ENCODE measurements at regions not wholly inside any gene's neighbourhood (a gene's known extent, or its start where the extent isn't known, plus 50 kb on each side); places are given as distances from the start of the nearest gene placed in this dataset.
"Not testable (repeated sequence)": the region's sequence is repeated elsewhere in the genome, so short reads cannot be mapped to it uniquely, and the experiment has no call there.

DNA sequence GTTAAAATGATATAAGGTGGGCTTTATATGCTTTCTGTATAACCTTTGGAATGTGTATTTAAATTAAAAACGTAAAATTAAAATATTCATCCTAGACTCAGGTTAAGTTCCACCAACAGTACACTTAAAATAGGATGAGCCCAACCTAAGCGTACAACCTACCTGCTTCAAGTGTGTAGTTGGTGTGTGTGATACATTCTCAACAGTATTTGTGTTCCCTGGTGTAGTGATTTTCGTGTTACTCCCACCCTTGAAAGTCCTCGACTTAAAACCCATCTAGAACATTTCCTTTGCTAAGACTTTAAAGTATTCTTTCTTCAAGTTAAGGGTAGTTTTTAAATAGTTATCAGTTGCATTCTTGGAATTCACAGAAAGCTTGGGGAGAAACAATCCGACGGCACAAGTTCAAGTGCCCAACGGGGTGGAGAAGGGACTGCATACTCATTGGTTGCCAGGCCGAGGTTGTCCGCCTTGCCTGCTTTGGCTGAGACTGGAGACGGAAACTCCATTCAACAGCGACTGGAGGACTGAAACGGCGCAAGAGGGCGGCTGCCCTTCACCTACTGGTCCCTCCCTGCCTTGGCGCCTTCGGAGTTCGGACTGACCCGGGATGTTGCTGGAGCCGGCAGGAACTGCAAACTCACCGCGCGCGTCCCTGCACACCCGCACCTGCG is 133.7 kb downstream of the FAM72C start:
- H3K27ac ChIP-seq; intact Hi-C loops (cut with DNase I); H3K4me1 ChIP-seq; H3K9me3 ChIP-seq; H3K4me3 ChIP-seq; DNase-seq; H3K27me3 ChIP-seq; H3K36me3 ChIP-seq: not testable (repeated sequence)
- 69 to 77% methylated on average over 4 of the region's 25 CpGs for WGBS, 2 donors

DNA sequence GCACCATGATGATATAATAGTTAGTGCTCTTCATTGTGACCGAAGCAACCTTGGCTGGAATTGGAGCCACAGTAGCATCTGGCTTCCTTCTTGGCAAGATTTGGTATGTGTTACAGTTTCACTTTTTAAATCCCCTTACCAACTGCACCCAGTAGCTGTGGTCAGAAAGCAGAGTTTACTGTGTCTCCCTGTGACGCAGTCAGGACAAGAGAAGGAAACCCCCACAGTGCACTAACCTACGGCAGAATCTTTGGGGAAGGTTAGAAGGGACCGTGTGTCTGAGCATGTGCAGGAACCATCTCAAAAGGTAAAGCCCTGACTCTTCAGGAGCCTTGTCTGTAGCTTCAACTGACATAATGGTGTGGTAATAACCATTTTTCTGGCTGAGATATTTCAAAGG is 138.4 kb downstream of the FAM72C start:
- H3K9me3 ChIP-seq; H3K27ac ChIP-seq; H3K27me3 ChIP-seq; H3K36me3 ChIP-seq; DNase-seq; intact Hi-C loops (cut with DNase I); H3K4me1 ChIP-seq; H3K4me3 ChIP-seq: not testable (repeated sequence)
- no CpG with 5 or more reads among the region's 4 CpGs for WGBS, 2 donors

DNA sequence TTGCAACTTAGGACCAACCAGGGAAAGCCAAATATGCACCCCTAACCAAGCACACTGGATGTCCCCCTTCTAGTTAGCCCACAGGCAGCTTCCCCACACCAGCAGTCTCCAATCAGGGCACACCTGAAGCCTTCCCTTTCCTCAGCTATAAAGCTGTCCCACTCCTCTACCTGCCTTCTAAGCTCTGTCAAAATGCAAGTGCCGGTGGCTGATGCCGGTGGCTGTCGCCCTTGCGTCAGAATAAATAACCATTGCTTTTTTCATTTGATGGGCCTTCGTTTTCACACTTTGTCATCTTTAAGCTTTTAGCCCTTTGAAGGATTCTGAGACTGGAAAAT is 139.4 kb downstream of the FAM72C start:
- H3K27me3 ChIP-seq; H3K4me1 ChIP-seq; H3K9me3 ChIP-seq; DNase-seq; H3K36me3 ChIP-seq; H3K27ac ChIP-seq; H3K4me3 ChIP-seq; intact Hi-C loops (cut with DNase I): not testable (repeated sequence)
- 80% methylated on average over 3 of the region's 5 CpGs; no CpG with 5 or more reads in 1 of the 2 donors for WGBS, 2 donors

DNA sequence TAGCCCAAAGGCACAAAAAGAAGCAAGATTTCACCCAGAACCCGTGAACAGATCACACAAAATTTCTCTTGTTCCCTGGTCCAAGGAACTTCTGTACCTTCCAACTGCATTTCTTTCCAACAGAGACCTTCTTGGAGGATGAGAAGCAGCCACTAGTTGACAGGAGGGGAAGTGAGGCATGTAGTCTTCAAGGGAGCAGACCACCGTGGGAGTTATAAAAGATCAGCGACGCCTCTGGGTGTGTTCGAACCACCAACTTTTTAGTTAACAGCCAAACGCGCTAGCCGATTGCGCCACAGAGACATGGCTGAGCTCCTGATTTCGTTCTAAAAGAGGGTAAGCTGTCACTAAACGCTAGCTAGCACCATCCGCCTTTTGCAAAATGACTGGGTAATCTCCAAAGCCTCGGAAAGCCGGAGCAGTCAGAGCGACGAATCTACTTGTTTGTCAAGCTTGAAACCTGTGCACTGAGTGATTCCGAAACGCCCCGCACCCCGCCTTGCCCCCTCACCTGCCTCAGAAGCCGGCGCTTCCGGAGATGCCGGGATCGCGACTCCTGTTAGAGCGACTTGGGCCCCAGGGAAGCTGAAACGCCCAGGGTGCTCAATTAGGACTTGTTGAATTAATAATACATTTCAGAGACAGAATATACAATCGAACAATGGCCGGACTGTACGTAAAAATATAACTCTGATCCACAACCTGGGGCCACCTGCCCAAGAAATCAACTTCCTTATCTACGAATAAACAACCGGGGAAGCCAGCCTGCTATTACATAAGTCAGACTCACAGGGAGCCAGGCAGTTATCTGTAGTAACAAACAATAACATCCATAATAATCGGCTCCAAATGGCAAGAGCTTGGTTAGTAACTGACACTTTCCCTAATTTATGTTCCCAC is 140.1 kb downstream of the FAM72C start:
- H3K4me1 ChIP-seq; H3K4me3 ChIP-seq; H3K36me3 ChIP-seq; H3K27ac ChIP-seq; H3K9me3 ChIP-seq; H3K27me3 ChIP-seq; DNase-seq; intact Hi-C loops (cut with DNase I): not testable (repeated sequence)
- 20 to 45% methylated on average over 4 to 24 of the region's 34 CpGs for WGBS, 2 donors

DNA sequence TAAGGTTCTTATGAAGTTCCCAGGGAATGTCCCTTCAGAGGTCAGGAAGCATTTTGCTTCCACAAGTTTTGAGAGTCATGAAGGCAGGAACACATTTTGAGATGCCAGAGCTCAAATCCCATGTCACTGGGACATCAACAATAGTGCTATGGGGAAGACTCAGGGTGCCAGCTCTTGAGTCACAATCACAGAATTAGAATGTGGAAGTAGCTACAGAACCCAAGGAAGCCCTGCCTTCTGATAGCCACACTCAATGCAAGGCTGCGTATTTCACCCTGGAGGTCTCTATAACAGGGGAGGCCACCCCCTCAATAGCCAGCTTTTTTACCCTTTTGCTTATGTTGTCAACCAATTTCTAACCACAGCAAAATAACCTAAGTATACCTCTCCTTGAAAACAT is 145.6 kb downstream of the FAM72C start:
- WGBS, 2 donors: no CpG with 5 or more reads among the region's 1 CpG
- H3K27me3 ChIP-seq; H3K4me1 ChIP-seq; intact Hi-C loops (cut with DNase I); H3K27ac ChIP-seq; H3K36me3 ChIP-seq; H3K9me3 ChIP-seq; H3K4me3 ChIP-seq; DNase-seq: not testable (repeated sequence)

DNA sequence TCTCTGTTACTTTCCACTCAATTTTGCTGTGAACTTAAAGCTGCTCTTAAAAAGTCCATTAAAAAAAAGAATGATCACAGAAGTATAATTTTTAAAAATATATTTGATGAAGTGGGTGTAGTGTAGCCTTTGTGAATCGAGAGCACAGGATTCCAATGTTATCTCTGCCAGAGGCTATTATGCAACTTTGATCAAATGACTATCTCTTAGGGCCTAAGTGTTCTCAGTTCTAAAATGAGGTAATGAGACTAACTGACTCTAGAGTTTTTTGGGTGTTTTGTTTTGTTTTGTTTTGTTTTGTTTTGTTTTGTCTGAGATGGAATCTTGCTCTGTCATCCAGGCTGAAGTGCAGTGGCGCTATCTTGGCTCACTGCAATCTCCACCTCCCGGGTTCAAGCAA is 147.5 kb downstream of the FAM72C start:
- H3K4me1 ChIP-seq; DNase-seq; H3K27ac ChIP-seq; H3K4me3 ChIP-seq; H3K9me3 ChIP-seq; H3K36me3 ChIP-seq; H3K27me3 ChIP-seq; intact Hi-C loops (cut with DNase I): not testable (repeated sequence)
- WGBS, 2 donors: 66% methylated on average over 2 of the region's 3 CpGs; no CpG with 5 or more reads in 1 of the 2 donors

DNA sequence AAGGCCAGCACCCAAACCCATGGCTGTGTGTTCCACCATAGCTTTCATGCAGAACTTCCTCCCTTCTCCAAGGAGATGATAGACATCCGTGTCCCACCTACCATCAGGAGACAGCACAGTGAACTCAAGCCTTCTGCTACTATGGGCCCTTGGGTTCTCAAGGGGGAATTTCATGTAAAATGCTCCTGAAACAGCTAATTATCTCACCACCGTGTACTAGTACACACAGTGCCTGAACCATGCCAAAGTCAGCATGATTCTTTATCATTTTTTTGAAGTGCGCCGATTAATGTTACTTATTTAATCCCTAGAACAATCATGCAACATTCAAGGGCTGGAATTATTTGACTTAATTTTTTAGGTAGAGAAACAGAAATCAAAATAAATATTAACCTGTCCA is 151.7 kb downstream of the FAM72C start:
- H3K9me3 ChIP-seq; H3K4me1 ChIP-seq; H3K36me3 ChIP-seq; H3K27me3 ChIP-seq; intact Hi-C loops (cut with DNase I); H3K27ac ChIP-seq; DNase-seq; H3K4me3 ChIP-seq: not testable (repeated sequence)
- WGBS, 2 donors: no CpG with 5 or more reads among the region's 4 CpGs

DNA sequence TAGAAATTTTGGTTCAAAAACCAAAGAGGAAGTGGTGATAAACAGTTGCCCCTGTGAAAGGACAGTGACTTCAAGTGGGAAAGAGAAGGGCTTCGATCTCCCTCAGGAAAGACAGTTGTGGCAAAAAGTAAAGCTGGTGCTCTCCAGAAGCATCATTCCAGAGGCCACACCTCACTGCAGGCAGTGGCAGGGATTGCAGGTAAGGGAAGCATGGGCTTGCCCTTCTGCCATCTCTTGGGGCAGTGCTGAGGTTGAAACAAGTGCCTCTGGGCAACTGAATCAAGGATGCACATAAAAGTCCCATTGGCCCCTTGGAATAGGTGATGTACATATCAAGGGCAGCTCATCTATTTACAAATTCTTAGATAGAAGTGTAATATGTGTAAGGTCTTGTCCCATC is 155.4 kb downstream of the FAM72C start:
- WGBS, 2 donors: no CpG with 5 or more reads among the region's 1 CpG

DNA sequence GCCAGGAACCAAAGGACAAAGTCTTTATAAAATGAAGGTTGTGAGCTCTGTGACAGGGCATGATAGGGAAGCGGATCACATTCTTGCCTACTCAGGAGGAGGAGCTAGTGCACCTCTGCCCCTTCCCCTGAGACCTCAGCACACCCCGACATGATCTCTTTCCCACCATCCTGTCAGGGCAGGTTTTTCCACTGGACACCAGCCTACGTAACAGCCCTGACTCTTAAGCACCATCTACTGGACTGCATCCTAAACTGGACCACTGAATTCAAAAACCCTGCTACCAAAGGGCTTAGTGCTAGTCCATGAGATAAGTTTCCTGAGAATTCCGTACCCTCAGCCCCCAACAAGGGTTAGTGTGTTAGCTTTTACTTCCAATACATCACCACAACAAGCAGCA is 166.4 kb downstream of the FAM72C start:
- H3K27ac ChIP-seq; H3K4me1 ChIP-seq; H3K4me3 ChIP-seq; H3K27me3 ChIP-seq; DNase-seq; intact Hi-C loops (cut with DNase I); H3K36me3 ChIP-seq; H3K9me3 ChIP-seq: not testable (repeated sequence)
- no CpG with 5 or more reads among the region's 4 CpGs for WGBS, 2 donors

More for the DNA sequence above, 155.4 kb downstream of the FAM72C start:
- H3K27ac ChIP-seq; H3K4me1 ChIP-seq; H3K4me3 ChIP-seq; H3K36me3 ChIP-seq; DNase-seq; H3K27me3 ChIP-seq; intact Hi-C loops (cut with DNase I); H3K9me3 ChIP-seq: not testable (repeated sequence)

DNA sequence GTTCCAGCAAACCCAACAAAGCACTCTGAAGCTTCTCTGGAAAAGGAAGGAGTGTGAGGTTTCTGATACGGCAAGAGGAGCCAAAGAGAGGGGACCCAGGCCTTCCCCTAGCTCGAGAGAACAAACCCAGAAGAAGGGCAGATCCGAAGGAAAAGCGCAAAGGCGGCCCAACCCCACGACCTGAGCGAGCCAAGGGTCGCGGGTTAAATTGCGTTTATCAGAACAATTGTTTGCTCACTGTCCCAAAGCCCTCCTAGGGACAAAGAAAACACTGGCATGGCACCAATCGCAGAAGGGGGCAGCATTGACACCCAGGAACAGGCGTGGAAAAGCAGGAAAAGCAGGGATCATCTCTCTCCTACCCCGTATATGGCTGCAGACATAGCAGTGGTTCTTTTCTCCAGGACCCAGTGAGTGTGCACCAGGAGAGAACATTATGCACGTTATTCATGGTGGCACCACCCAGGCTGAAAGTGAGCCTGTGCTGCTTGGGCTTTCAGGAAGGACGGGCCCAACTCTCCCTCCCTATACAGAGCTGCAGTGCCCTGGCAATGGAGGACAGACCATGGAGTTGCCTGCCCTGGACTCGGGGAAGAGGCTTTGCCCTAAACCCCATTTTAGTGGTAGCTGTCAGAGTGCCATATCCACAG is 167.0 kb downstream of the FAM72C start:
- H3K4me1 ChIP-seq; H3K9me3 ChIP-seq; H3K27me3 ChIP-seq; H3K36me3 ChIP-seq; H3K27ac ChIP-seq; H3K4me3 ChIP-seq; DNase-seq; intact Hi-C loops (cut with DNase I): not testable (repeated sequence)
- 17 to 20% methylated on average over 1 to 4 of the region's 16 CpGs for WGBS, 2 donors

DNA sequence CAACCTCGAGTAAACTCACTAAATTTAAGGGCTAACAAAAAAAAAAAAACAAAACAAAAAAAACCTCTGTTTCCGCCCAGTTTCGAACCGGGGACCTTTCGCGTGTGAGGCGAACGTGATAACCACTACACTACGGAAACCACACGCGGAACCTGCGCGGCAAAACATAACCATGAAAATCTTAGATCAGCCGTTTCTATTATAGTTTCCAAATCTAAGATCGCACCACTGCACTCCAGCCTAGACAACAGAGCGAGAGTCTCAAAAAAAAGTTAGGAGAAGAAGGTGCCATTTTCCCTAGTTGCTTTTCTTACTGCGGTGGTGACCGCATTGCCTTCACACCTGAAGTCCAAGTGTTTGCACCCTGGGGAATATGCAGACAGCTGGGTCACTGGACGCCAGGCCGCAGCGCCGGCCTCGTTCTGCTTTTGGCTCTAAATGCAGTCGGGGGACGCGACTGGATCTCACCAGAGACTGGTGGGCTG is 167.8 kb downstream of the FAM72C start:
- H3K27me3 ChIP-seq; H3K4me1 ChIP-seq; H3K9me3 ChIP-seq; intact Hi-C loops (cut with DNase I); DNase-seq; H3K27ac ChIP-seq; H3K36me3 ChIP-seq: not testable (repeated sequence)
- 8% methylated on average over 17 to 18 of the region's 26 CpGs for WGBS, 2 donors
- H3K4me3 ChIP-seq: peak overlapping the region in 2 of 4 donors; percentile 25 to 54

DNA sequence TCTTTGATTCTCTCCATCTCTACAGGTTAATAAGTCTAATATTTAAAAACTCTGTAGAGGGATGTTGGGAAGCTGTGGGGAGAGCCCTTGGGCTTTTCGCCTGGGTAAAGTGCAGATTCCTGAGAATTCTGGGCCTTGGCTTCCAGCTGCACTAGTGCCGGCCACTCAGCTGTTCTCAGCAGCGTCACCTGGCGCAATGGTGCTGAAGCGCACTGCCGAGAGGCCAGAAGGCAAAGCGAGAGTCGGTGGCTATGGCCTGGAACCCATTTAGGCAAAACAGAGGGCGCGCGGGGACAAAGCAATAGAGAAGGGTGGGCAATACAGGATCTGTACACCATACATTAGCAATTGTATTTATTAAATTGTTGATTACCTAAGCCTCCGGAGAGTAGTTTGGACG is 168.7 kb downstream of the FAM72C start:
- WGBS, 2 donors: no CpG with 5 or more reads among the region's 13 CpGs
- H3K4me3 ChIP-seq; H3K27me3 ChIP-seq; H3K9me3 ChIP-seq; H3K36me3 ChIP-seq; H3K4me1 ChIP-seq; intact Hi-C loops (cut with DNase I); H3K27ac ChIP-seq; DNase-seq: not testable (repeated sequence)

DNA sequence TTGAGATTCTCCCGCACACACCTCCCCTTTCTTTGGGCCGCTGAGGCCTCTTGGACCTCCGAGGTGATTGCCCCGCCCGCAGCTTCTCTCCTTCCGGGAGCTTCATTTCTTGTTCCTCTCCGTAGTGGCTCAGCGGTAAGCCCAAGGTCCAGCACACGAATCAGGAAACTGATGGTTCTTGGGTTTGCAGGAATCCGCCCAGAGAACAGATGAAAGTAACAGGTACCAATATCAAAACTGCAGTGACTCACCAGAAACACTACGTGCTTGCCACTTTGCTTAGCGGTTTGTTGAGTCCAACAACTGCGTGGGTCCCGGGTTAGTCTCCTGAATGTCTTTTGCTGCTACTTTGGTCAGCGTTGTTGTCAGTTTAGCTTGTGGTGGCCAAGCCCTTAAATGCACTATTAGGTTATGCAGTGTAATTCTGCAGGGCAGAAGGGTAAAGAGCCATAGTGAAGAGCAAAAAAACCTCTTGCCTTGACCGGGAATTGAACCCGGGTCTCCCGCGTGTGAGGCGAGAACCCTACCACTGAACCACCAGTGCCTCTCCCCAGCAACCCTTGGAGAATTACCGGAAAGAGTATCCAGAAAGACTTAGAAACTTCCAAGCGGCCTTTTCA is 172.1 kb downstream of the FAM72C start:
- WGBS, 2 donors: no CpG with 5 or more reads among the region's 22 CpGs
- H3K9me3 ChIP-seq; intact Hi-C loops (cut with DNase I); H3K27ac ChIP-seq; H3K36me3 ChIP-seq; DNase-seq; H3K4me3 ChIP-seq; H3K4me1 ChIP-seq; H3K27me3 ChIP-seq: not testable (repeated sequence)
